IPS-15b (cell line): ENCODE measurements at regions not wholly inside any gene's neighbourhood (a gene's known extent, or its start where the extent isn't known, plus 50 kb on each side); places are given as distances from the start of the nearest gene placed in this dataset.

ENCODE experiments used
- H3K27me3 ChIP-seq: one replicate; pipeline ENCODE4 v1.6.1; 2013; ENCODE audit warnings: low read length; ENCODE audit not compliant: control insufficient read depth, insufficient read depth
- H3K36me3 ChIP-seq: one replicate; pipeline ENCODE4 v1.6.1; 2013; ENCODE audit warnings: low read length; ENCODE audit not compliant: control insufficient read depth, insufficient read depth
- H3K4me1 ChIP-seq: one replicate; pipeline ENCODE4 v1.6.1; 2013; ENCODE audit warnings: mild to moderate bottlenecking, low read length; ENCODE audit not compliant: control insufficient read depth, insufficient read depth
- H3K4me3 ChIP-seq: one replicate; pipeline ENCODE4 v1.5.1; 2013; ENCODE audit warnings: low read depth, low read length
- H3K9ac ChIP-seq: one replicate; pipeline ENCODE4 v1.6.1; 2013; ENCODE audit warnings: low read depth, mild to moderate bottlenecking, low read length
- H3K9me3 ChIP-seq: one replicate; pipeline ENCODE4 v1.6.1; 2013; ENCODE audit warnings: mild to moderate bottlenecking, low read length; ENCODE audit not compliant: control insufficient read depth, insufficient read depth

GRCh38 chr4:138949866-138950265 lies 65.7 kb upstream of the NOCT start:
- no peaks in the 10 kb centered on the region for H3K27me3 ChIP-seq
- H3K9ac ChIP-seq = no peak overlapping the region
- no peaks in the 10 kb centered on the region for H3K9me3 ChIP-seq
- no peak overlapping the region for H3K4me3 ChIP-seq
- no peaks in the 10 kb centered on the region for H3K4me1 ChIP-seq
- H3K36me3 ChIP-seq = no peaks in the 10 kb centered on the region

GRCh38 chr4:138948918-138949317 lies 66.7 kb upstream of the NOCT start:
- Histone ChIP-seq H3K4me3 (no peak overlapping the region), H3K9me3 (no peaks in the 10 kb centered on the region), H3K27me3 (no peaks in the 10 kb centered on the region), H3K9ac (no peak overlapping the region), H3K36me3 (no peaks in the 10 kb centered on the region), H3K4me1 (no peaks in the 10 kb centered on the region)

- no peaks in the 10 kb centered on the region for H3K36me3 ChIP-seq
- H3K9ac ChIP-seq = no peak overlapping the region
- H3K4me1 ChIP-seq = no peaks in the 10 kb centered on the region
- H3K9me3 ChIP-seq = no peaks in the 10 kb centered on the region
- no peaks in the 10 kb centered on the region for H3K27me3 ChIP-seq
- H3K4me3 ChIP-seq = no peak overlapping the region
These were observed 69.3 kb upstream of the NOCT start for GRCh38 chr4:138946306-138946705.

- no peaks in the 10 kb centered on the region for H3K9me3 ChIP-seq
- H3K4me3 ChIP-seq = no peak overlapping the region
- no peaks in the 10 kb centered on the region for H3K4me1 ChIP-seq
- no peaks in the 10 kb centered on the region for H3K27me3 ChIP-seq
- H3K36me3 ChIP-seq = no peaks in the 10 kb centered on the region
- H3K9ac ChIP-seq = no peak overlapping the region
These were observed 69.7 kb upstream of the NOCT start for GRCh38 chr4:138945840-138946239.

GRCh38 chr4:138945401-138945800 lies 70.2 kb upstream of the NOCT start:
- Histone ChIP-seq H3K4me3 (no peak overlapping the region), H3K4me1 (no peaks in the 10 kb centered on the region), H3K9me3 (no peaks in the 10 kb centered on the region), H3K36me3 (no peaks in the 10 kb centered on the region), H3K9ac (no peak overlapping the region), H3K27me3 (no peaks in the 10 kb centered on the region)

GRCh38 chr4:138943893-138944292 lies 71.7 kb upstream of the NOCT start:
- Histone ChIP-seq H3K27me3 (no peaks in the 10 kb centered on the region), H3K36me3 (no peaks in the 10 kb centered on the region), H3K9ac (no peak overlapping the region)

GRCh38 chr4:138941037-138941436 lies 74.5 kb upstream of the NOCT start:
- Histone ChIP-seq H3K36me3 (no peaks in the 10 kb centered on the region), H3K4me1 (peaks cover 15% of the 10 kb centered on the region), H3K9me3 (no peaks in the 10 kb centered on the region), H3K27me3 (no peaks in the 10 kb centered on the region), H3K4me3 (no peak overlapping the region), H3K9ac (no peak overlapping the region)

More at GRCh38 chr4:138943893-138944292, 71.7 kb upstream of the NOCT start:
- Histone ChIP-seq H3K4me3 (no peak overlapping the region), H3K9me3 (no peaks in the 10 kb centered on the region), H3K4me1 (no peaks in the 10 kb centered on the region)

GRCh38 chr4:138939960-138940359 lies 75.6 kb upstream of the NOCT start:
- Histone ChIP-seq H3K9ac (no peak overlapping the region), H3K4me3 (no peak overlapping the region), H3K4me1 (peaks cover 15% of the 10 kb centered on the region), H3K27me3 (no peaks in the 10 kb centered on the region), H3K9me3 (no peaks in the 10 kb centered on the region), H3K36me3 (no peaks in the 10 kb centered on the region)

GRCh38 chr4:138938366-138938690 lies 77.3 kb upstream of the NOCT start:
- no peaks in the 10 kb centered on the region for H3K36me3 ChIP-seq
- no peaks in the 10 kb centered on the region for H3K9me3 ChIP-seq
- H3K4me3 ChIP-seq = no peak overlapping the region
- peaks cover 15% of the 10 kb centered on the region for H3K4me1 ChIP-seq
- no peaks in the 10 kb centered on the region for H3K27me3 ChIP-seq
- H3K9ac ChIP-seq = no peak overlapping the region

GRCh38 chr4:138935135-138935807 lies 80.3 kb upstream of the NOCT start:
- H3K9ac ChIP-seq = no peak overlapping the region
- H3K9me3 ChIP-seq = no peaks in the 10 kb centered on the region
- no peaks in the 10 kb centered on the region for H3K36me3 ChIP-seq
- H3K27me3 ChIP-seq = no peaks in the 10 kb centered on the region
- peaks cover 15% of the 10 kb centered on the region for H3K4me1 ChIP-seq
- H3K4me3 ChIP-seq = no peak overlapping the region

- H3K4me3 ChIP-seq = no peak overlapping the region
- no peaks in the 10 kb centered on the region for H3K27me3 ChIP-seq
- H3K4me1 ChIP-seq = no peaks in the 10 kb centered on the region
- no peaks in the 10 kb centered on the region for H3K9me3 ChIP-seq
- H3K36me3 ChIP-seq = no peaks in the 10 kb centered on the region
- H3K9ac ChIP-seq = no peak overlapping the region
These were observed 88.5 kb upstream of the NOCT start for GRCh38 chr4:138927072-138927471.

- H3K4me3 ChIP-seq = no peak overlapping the region
- H3K4me1 ChIP-seq = no peaks in the 10 kb centered on the region
- no peaks in the 10 kb centered on the region for H3K27me3 ChIP-seq
- H3K36me3 ChIP-seq = no peaks in the 10 kb centered on the region
- no peak overlapping the region for H3K9ac ChIP-seq
- H3K9me3 ChIP-seq = no peaks in the 10 kb centered on the region
These were observed 90.1 kb upstream of the NOCT start for GRCh38 chr4:138925495-138925894.
